Lung microvascular endothelial cell (primary cell): ENCODE measurements at regions not wholly inside any gene's neighbourhood (a gene's known extent, or its start where the extent isn't known, plus 50 kb on each side); places are given as distances from the start of the nearest gene placed in this dataset.
"Not testable (repeated sequence)": the region's sequence is repeated elsewhere in the genome, so short reads cannot be mapped to it uniquely, and the experiment has no call there.

Experiments
- DNase-seq, 2 donors: peaks; one replicate each; pipeline versions ENCODE4 v3.0.0 to v3.0.0-alpha.2; 2010; ENCODE audit warnings: low read depth in 2 of 2

- DNase-seq = peak in 1 of 2 donors; percentile 65
These were observed 58.7 kb downstream of the EDN1 start for GRCh38 chr6:12348530-12349511.

GRCh38 chr6:12350644-12351170 is 60.5 kb downstream of the EDN1 start:
- DNase-seq = no peak

- no peak for DNase-seq
These were observed 61.5 kb downstream of the EDN1 start for GRCh38 chr6:12351672-12352071.

- peak; percentile 20 to 48 for DNase-seq
These were observed 63.6 kb downstream of the EDN1 start for GRCh38 chr6:12353731-12354130.

- DNase-seq = peak; percentile 9 to 63
These were observed 64.3 kb downstream of the EDN1 start for GRCh38 chr6:12354499-12354898.

- no peak for DNase-seq
These were observed 65.2 kb downstream of the EDN1 start for GRCh38 chr6:12355354-12355753.

- no peak for DNase-seq
These were observed 66.3 kb downstream of the EDN1 start for GRCh38 chr6:12356431-12356830.

- no peak for DNase-seq
These were observed 67.1 kb downstream of the EDN1 start for GRCh38 chr6:12356983-12357972.

GRCh38 chr6:12359036-12359435 is 68.9 kb downstream of the EDN1 start:
- DNase-seq = no peak

- no peak for DNase-seq
These were observed 71.0 kb downstream of the EDN1 start for GRCh38 chr6:12361042-12361765.

GRCh38 chr6:12363277-12363650 is 73.1 kb downstream of the EDN1 start:
- not testable (repeated sequence) for DNase-seq

GRCh38 chr6:12363651-12364381 is 73.7 kb downstream of the EDN1 start:
- DNase-seq = no peak

- no peak for DNase-seq
These were observed 74.5 kb downstream of the EDN1 start for GRCh38 chr6:12364621-12365020.

GRCh38 chr6:12366731-12367130 is 76.6 kb downstream of the EDN1 start:
- no peak for DNase-seq

GRCh38 chr6:12367412-12367811 is 77.3 kb downstream of the EDN1 start:
- DNase-seq = no peak

GRCh38 chr6:12369355-12369754 is 79.2 kb downstream of the EDN1 start:
- no peak for DNase-seq

- no peak for DNase-seq
These were observed 79.7 kb downstream of the EDN1 start for GRCh38 chr6:12369781-12370262.

GRCh38 chr6:12371151-12371550 is 81.0 kb downstream of the EDN1 start:
- DNase-seq = no peak

GRCh38 chr6:12371641-12372146 is 81.5 kb downstream of the EDN1 start:
- peak in 1 of 2 donors; percentile 12 for DNase-seq

GRCh38 chr6:12379181-12379580 is 89.0 kb downstream of the EDN1 start:
- no peak for DNase-seq
